NCI-H128 (cell line): ENCODE measurements at regions not wholly inside any gene's neighbourhood (a gene's known extent, or its start where the extent isn't known, plus 50 kb on each side); places are given as distances from the start of the nearest gene placed in this dataset.

Source experiments
- DNase-seq: peaks from one replicate; lab custom pipeline; 2025; ENCODE audit not compliant: unreplicated experiment; lab: John Stamatoyannopoulos, UW

DNA sequence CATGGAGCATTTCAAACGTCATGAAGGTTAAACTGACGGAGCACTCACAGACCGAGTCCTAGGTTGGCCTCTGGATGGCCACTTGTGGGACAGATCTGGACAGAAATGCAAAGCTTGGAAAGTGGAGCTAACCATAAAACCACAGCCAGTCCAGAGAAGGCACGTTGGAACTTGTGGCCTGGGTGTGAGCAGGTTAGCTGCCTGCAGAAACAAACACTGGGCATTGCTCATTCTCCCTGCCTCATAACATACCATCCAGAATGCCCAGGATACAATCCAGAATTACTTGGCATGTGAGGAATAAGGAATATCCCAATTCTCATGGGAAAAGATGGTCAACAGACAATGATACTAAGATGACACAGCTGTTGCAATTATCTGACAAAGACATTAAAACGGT, 1005.0 kb downstream of the TBC1D22A start:
- no peak for DNase-seq

- DNase-seq, result no peak
Measured at GRCh38 chr22:47765757-47766156, 1003.3 kb downstream of the TBC1D22A start.

GRCh38 chr22:47762141-47762540, 999.7 kb downstream of the TBC1D22A start:
- no peak for DNase-seq

DNA sequence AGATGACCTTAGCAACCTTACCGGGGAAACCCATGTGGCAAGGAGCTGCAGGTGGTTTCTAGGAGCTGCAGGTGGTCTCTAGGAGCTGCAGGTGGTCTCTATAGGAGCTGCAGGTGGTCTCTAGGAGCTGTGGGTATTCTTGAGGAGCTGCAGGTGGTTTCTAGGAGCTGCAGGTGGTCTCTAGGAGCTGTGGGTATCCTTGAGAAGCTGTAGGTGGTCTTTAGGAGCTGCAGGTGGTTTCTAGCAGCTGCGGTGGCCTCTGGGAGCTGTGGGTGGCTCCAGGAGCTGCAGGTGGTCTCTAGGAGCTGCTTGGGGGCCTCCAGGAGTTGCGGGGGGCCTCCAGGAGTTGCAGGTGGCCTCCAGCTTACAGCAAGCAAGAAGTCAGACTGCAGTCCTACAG, 997.5 kb downstream of the TBC1D22A start:
- no peak for DNase-seq

DNA sequence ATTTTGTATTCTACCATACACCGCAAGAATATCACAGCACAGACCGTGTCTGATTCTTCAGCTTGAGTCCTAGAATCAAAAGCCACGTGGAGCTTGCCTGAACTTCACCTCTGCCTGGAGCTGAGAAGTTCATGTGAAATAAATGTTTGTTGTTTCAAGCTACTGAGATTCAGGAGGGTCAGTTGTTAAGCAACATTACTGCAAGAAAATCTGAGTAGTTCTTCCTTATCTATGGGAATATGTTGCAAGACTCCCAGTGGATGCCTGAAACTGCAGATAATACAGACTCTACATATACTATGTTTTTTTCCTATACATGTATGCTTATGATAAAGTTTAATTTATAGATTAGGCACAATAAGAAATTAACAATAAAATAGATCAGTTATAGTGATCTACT, 995.3 kb downstream of the TBC1D22A start:
- no peak for DNase-seq

DNA sequence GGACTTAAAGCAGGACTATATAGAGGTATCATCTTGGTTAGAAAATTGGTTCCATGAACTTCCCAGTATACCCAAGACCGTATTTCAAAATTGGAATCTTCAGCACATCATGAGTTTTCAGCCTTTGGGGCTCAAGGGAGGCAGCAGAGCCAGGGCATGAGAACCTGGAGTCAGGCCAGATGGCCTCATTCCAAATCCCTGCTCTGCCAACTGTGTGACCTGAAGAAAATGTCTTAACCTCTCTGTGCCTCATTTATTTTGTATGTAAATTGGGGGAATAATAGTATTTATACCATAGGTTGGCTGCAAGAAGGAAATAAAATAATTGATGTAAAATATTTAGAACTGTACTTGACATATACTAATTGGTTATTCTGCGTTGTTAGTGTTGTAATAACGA, 987.6 kb downstream of the TBC1D22A start:
- DNase-seq, result no peak

- DNase-seq, result no peak
Measured at GRCh38 chr22:47748957-47749356, 986.5 kb downstream of the TBC1D22A start.

DNA sequence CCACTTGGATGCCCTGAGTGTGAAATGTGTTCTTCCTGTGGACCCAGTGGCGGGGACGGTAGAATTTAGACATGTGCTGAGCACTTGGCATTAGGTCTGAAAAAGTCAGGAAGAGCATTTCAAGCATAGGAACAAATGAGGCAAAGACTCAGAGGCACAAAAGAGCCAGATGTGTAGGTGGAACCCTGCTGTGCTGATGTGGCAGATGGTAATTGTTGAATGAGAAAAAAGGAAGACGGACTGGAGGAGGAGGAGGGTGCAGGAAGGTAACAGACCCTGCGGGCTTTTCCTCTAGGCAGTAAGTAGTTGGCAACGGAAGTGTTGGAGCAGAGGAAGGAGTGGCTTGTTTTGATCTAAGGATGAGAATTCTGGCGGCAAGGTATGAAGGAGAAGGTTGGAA, 985.8 kb downstream of the TBC1D22A start:
- DNase-seq, result no peak

- no peak for DNase-seq
Measured at GRCh38 chr22:47740109-47740805, 977.8 kb downstream of the TBC1D22A start.

DNA sequence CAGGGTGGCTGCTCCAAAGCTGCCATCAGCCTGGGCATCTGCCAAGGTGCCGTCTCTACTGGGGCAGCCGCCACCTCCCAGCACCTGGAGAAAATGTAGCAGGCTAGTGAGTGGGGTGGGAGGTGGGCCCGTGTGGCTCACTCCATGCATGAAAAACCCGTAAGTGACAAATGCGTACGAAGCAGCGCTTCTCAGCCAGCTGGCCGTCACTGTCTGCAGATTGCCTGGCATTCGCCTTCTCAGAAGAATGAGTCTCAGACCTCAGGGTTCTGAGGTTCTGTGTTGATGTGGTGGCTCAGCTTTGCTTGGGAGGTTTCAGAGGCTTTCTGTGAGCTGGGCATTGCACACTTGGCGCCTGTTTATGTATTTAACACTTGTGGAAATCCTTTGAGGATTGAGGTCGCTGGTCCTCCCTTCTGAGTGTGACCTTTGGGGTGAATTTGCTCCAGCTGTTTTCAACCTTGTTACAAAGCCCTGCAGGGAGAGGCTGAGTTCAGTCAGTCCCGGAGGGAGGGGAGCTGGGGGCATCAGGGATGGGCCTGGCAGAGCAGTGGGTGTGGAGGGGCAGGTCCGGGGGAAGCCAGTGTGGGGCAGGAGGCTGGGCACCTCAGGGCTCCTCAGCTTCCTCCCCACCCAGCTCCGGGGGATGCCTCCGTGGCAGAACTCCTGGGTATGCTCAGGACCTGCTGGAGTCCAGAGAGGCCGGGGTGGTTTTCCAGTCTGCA, 977.0 kb downstream of the TBC1D22A start:
- DNase-seq, result no peak

DNA sequence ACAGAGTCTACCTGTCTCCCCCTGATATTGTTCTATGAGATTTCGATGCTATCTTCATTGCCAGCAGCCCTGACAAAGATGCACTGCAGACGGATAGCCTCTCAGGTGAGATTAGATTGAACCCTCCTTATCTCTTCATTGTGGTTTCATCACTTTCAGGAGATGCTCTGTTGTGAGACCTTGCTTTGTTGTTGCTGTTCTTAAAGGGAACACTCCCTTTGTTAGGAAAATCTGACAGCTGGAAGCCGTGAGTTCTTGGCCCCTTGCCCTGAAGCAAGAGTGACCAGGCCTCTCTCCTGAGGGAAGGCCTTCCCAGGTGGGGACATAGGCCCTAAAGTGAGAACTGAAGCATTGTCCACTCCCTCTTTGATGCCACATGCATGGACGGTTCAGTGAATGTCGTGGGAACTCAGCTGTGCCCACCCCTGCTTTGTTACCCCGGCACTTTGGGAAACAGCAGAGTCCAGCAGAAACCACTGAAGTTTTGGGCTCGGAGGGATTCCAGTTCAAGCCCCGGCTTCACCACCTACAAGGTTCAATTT, 976.1 kb downstream of the TBC1D22A start:
- DNase-seq, result no peak

DNA sequence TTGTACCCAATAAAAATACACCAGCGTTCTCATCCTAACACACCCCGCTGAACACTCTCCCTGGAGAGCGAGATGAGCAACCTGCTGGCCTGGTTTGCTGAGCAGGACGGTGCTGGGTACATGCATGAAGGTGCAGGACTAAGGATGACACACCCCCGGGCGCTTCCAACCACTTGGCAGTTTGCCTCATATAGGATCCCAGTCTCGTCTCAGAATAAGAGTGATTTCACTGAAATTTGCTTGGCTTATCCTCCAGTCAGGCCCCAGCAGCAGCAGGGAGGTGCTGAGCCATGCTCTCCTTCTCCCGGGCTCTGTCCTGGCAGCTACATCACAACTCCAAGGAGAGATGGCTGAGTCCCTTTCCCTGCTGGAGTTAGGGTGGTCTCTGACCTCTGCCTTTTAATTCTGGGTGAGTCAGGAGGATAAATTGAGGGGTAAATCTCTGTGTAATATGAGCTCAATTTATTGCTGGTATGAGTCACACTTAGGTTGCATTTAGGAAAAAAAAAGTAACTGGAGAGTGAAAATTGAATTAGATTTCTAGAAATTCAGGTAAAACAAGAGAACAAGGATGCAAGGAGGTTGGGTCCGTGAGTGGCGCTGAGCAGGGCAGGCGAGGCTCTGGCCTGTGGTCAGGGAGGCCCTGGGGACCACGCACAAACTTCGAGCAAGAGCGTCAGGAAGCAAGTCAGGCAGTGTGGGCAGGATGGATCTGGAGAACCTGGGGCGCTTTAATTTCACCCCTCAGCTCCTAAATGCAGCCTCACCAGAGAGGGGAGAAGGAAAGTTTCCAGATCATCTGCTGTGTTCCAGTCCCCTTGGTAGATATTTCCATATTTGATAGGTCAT, 974.0 kb downstream of the TBC1D22A start:
- no peak for DNase-seq

- DNase-seq, result no peak
Measured at GRCh38 chr22:47734511-47734910, 972.1 kb downstream of the TBC1D22A start.

- no peak for DNase-seq
Measured at GRCh38 chr22:47727641-47728040, 965.2 kb downstream of the TBC1D22A start.

DNA sequence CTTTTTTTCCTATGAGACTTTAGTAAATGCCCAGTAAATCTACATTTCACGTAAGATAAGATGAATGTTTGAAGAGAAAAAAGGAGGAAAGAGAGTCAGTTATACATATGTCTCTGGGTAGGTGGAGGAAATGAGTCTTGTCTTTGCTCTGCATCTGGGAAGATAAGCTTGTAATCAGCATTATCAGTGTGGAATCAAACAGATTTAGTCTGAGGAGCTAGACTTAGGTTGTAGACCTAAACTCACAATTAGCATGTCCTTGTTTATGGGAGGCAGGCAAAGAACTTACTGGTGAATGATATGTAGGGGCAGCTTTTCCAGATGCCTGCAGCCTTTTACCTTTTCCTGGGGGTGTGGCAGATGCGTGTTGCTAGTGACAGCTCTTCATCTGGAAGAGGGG, 962.3 kb downstream of the TBC1D22A start:
- DNase-seq, result no peak

GRCh38 chr22:47724030-47724429, 961.6 kb downstream of the TBC1D22A start:
- DNase-seq, result no peak

- no peak for DNase-seq
Measured at GRCh38 chr22:47718337-47718736, 955.9 kb downstream of the TBC1D22A start.

- no peak for DNase-seq
Measured at GRCh38 chr22:47716890-47717615, 954.6 kb downstream of the TBC1D22A start.

DNA sequence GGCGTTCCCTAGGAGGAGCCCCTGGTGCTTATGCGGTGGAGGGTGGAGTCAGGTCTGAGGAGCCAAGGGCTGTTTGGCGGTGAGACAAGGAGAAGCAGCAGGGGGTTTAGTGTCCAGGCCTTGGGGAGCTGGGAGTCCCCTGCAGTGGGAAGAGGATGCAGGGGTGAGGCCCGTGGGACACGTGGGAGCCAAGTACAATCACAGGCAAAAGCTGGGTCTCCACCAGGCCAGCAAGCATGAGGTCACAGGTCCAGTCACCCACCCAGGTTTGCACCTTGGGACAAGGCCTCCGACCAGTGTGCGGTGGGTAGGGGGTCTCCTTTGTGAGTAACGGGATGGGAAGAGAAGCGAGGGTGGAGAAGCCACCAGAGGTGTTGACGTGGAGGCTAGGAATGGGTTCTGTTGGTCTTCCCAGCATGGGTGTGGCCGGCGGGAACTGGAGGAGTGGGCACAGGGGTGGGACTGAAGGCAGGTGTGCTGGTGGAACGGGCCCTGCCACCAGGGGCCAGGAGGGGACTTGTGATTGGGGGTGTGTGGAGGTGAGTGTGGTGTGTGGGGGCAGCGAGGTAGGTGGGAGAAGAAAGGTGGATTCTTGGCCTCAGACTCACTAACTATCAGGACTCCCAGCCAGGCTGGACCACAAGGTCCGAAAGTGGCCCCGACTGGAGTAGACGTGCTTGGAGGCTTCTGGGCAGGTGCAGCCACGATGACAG, 953.6 kb downstream of the TBC1D22A start:
- no peak for DNase-seq

DNA sequence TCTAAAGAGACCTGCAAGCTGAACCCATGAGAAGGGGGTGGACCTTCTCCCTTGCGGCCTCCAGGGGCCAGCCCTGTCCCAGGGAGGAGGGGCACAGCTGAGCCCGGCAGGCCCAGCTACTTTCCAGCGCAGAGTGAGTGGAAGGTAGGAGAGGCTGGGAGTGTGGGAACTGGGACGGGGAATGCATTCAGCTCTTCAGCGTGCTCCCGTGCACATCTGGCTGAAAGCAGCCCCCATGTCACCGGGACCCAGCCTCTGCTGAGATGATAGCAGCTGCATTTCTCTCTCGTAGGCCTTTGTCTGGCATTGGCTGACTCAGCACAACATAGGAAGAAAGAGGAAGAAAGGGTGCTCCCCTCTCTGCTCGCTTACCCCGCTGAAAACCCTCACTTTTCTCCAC, 951.5 kb downstream of the TBC1D22A start:
- DNase-seq, result no peak
